SK-N-SH (cell line): ENCODE measurements at regions not wholly inside any gene's neighbourhood (a gene's known extent, or its start where the extent isn't known, plus 50 kb on each side); places are given as distances from the start of the nearest gene placed in this dataset.

Source experiments
- ELF1 ChIP-seq: IDR thresholded peaks from 2 replicates; pipeline ENCODE4 v1.4.0; 2012
- TF ChIP-seq, protein P1 (sequence below): fragments of 200-600 bp; sonication (generic); IDR thresholded peaks from 2 replicates; pipeline ENCODE4 v1.6.1; 2017; ENCODE audit warnings: antibody characterized with exemption, mild to moderate bottlenecking, moderate library complexity
- TF ChIP-seq, protein P2 (sequence below): IDR thresholded peaks from 2 replicates; pipeline ENCODE4 v1.4.0; 2012; ENCODE audit warnings: low read depth, borderline replicate concordance

DNA sequence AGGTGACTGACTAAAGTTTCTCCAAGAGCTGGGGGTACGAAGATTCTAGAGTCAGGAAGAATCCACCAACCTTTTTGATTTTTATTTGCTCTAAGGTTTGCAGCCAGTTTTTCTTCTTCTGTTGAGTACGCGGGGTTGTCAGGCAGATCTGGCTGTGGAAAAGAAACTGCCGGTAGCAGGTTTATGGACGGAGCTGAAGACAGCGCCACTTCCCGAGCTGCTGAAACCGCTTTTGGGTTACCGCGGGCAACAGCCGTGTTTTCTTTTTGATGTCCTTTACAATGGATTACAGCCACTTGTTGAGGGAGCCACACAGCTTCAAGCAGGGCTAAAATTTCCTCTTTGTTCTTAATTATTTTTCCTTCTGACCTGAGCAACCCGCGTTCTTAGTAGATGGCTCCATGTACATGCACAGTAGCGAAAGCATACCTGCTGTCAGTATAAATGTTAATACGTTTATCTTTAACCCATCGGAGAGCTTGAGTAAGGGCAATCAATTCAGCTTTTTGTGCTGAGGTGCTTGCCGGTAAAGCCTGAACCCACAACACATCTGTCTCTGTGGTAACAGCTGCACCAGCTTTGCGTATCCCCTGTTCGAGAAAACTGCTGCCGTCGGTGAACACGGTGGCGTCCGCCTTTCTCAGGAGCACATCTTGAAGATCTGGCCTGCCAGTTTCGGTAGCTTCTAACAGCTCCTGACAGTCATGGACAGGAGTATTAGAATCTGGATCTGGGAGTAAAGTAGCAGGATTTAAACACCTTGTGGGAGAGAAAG is 674.3 kb downstream of the TMEM121 start:
- TF ChIP-seq, protein P1, sequence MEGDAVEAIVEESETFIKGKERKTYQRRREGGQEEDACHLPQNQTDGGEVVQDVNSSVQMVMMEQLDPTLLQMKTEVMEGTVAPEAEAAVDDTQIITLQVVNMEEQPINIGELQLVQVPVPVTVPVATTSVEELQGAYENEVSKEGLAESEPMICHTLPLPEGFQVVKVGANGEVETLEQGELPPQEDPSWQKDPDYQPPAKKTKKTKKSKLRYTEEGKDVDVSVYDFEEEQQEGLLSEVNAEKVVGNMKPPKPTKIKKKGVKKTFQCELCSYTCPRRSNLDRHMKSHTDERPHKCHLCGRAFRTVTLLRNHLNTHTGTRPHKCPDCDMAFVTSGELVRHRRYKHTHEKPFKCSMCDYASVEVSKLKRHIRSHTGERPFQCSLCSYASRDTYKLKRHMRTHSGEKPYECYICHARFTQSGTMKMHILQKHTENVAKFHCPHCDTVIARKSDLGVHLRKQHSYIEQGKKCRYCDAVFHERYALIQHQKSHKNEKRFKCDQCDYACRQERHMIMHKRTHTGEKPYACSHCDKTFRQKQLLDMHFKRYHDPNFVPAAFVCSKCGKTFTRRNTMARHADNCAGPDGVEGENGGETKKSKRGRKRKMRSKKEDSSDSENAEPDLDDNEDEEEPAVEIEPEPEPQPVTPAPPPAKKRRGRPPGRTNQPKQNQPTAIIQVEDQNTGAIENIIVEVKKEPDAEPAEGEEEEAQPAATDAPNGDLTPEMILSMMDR, result no peak
- TF ChIP-seq, protein P2, sequence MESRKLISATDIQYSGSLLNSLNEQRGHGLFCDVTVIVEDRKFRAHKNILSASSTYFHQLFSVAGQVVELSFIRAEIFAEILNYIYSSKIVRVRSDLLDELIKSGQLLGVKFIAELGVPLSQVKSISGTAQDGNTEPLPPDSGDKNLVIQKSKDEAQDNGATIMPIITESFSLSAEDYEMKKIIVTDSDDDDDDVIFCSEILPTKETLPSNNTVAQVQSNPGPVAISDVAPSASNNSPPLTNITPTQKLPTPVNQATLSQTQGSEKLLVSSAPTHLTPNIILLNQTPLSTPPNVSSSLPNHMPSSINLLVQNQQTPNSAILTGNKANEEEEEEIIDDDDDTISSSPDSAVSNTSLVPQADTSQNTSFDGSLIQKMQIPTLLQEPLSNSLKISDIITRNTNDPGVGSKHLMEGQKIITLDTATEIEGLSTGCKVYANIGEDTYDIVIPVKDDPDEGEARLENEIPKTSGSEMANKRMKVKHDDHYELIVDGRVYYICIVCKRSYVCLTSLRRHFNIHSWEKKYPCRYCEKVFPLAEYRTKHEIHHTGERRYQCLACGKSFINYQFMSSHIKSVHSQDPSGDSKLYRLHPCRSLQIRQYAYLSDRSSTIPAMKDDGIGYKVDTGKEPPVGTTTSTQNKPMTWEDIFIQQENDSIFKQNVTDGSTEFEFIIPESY, result no peak
- no peak for TF ChIP-seq ELF1
